Mesendoderm (in vitro differentiated cells): ENCODE measurements at regions not wholly inside any gene's neighbourhood (a gene's known extent, or its start where the extent isn't known, plus 50 kb on each side); places are given as distances from the start of the nearest gene placed in this dataset.

Source experiments
- DNase-seq: peaks from one replicate; pipeline ENCODE4 v3.0.0; 2013
- H2AK5ac ChIP-seq: 2 replicates; pipeline ENCODE4 v1.6.1; 2013; ENCODE audit warnings: low read length, inconsistent platforms
- H2BK120ac ChIP-seq: 2 replicates; pipeline ENCODE4 v1.6.1; 2013; ENCODE audit warnings: low read depth, mild to moderate bottlenecking, low read length, moderate library complexity, mixed read lengths
- H2BK15ac ChIP-seq: replicated peaks from 2 replicates; pipeline ENCODE4 v1.6.1; 2013; ENCODE audit warnings: low read depth, mild to moderate bottlenecking, moderate library complexity
- H2BK5ac ChIP-seq: 2 replicates; pipeline ENCODE4 v1.6.1; 2013; ENCODE audit warnings: low read length, inconsistent platforms
- H3K18ac ChIP-seq: 2 replicates; pipeline ENCODE4 v1.6.1; 2013; ENCODE audit warnings: mild to moderate bottlenecking, low read length, mixed read lengths
- H3K23ac ChIP-seq: one replicate; pipeline ENCODE4 v1.6.1; 2013; ENCODE audit warnings: low read length
- H3K27ac ChIP-seq: 2 replicates; pipeline ENCODE4 v1.5.1; 2013; ENCODE audit warnings: low read depth, mild to moderate bottlenecking, inconsistent platforms, low read length, moderate library complexity
- H3K27me3 ChIP-seq: 2 replicates; pipeline ENCODE4 v1.6.1; 2013; ENCODE audit warnings: low read length, control low read depth, mild to moderate bottlenecking, inconsistent platforms; ENCODE audit not compliant: insufficient read depth, poor library complexity
- H3K36me3 ChIP-seq: 2 replicates; pipeline ENCODE4 v1.6.1; 2013; ENCODE audit warnings: low read length, inconsistent platforms; ENCODE audit not compliant: control insufficient read depth, insufficient read depth
- H3K4ac ChIP-seq: one replicate; pipeline ENCODE4 v1.6.1; 2013; ENCODE audit warnings: low read depth, mild to moderate bottlenecking, low read length, moderate library complexity
- H3K4me1 ChIP-seq: 2 replicates; pipeline ENCODE4 v1.6.1; 2013; ENCODE audit warnings: low read depth, low read length, inconsistent platforms; ENCODE audit not compliant: control insufficient read depth
- H3K4me2 ChIP-seq: 2 replicates; pipeline ENCODE4 v1.6.1; 2013; ENCODE audit warnings: low read length
- H3K4me3 ChIP-seq: 2 replicates; pipeline ENCODE4 v1.5.1; 2013; ENCODE audit warnings: mild to moderate bottlenecking, low read length
- H3K56ac ChIP-seq: one replicate; pipeline ENCODE4 v1.6.1; 2013; ENCODE audit warnings: low read length
- H3K79me1 ChIP-seq: 2 replicates; pipeline ENCODE4 v1.6.1; 2013; ENCODE audit warnings: low read length, inconsistent platforms
- H3K79me2 ChIP-seq: 2 replicates; pipeline ENCODE4 v1.6.1; 2013; ENCODE audit warnings: mild to moderate bottlenecking, low read length; ENCODE audit not compliant: control insufficient read depth, insufficient read depth
- H3K9ac ChIP-seq: 2 replicates; pipeline ENCODE4 v1.6.1; 2013; ENCODE audit warnings: low read length, inconsistent platforms
- H4K5ac ChIP-seq: one replicate; pipeline ENCODE4 v1.6.1; 2013; ENCODE audit warnings: low read length
- H4K8ac ChIP-seq: one replicate; pipeline ENCODE4 v1.6.1; 2013; ENCODE audit warnings: low read depth, mild to moderate bottlenecking, control low read depth, low read length, moderate library complexity
- WGBS: extraction: QIAGEN DNeasy Blood & Tissue Kit; methylation state at CpG from one replicate; pipeline ENCODE4 v1.1.7; 2013; ENCODE audit warnings: low lambda C conversion rate, missing lambda C conversion rate; ENCODE audit not compliant: insufficient coverage; ENCODE audit errors: extremely low coverage; 5-methylcytosine and 5-hydroxymethylcytosine counted together

DNA sequence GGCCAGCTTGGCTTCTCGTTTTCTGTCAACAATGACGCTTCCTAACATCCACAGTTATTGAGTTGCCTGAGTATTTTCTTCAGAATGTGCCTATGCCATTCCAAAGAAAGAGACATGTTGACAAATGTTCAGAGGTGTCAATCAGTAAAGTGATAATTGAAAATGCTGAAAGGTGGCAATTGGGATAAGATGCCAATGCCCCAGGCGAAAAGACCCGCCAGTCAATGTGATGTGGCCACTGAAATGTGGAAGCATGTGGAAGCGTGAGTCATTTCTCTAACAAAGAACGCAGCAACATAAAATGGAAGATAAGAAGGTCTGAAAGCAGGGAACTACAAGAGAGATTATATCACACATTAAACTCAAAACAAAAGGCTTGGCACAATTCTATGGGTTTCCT is 882.2 kb upstream of the SLC10A2 start:
- Histone ChIP-seq H3K4me1 (no peaks in the 10 kb centered on the region), H4K8ac (no peak overlapping the region), H3K4ac (no peak overlapping the region), H3K36me3 (no peaks in the 10 kb centered on the region), H2AK5ac (no peak overlapping the region), H3K18ac (no peak overlapping the region), H3K4me3 (no peak overlapping the region), H2BK5ac (no peak overlapping the region), H3K9ac (no peak overlapping the region), H3K79me1 (no peaks in the 10 kb centered on the region), H3K27ac (no peak overlapping the region), H3K27me3 (no peaks in the 10 kb centered on the region), H3K56ac (no peak overlapping the region), H3K4me2 (no peak overlapping the region), H2BK15ac (no peak overlapping the region), H4K5ac (no peak overlapping the region), H3K79me2 (no peaks in the 10 kb centered on the region), H2BK120ac (no peak overlapping the region), H3K23ac (no peak overlapping the region)
- WGBS = no CpG with 5 or more reads among the region's 6 CpGs
- DNase-seq = peak; percentile 36

- no peak overlapping the region for H3K4me2 ChIP-seq
- no peak overlapping the region for H3K4ac ChIP-seq
- no peak overlapping the region for H3K27ac ChIP-seq
- H3K9ac ChIP-seq = no peak overlapping the region
- no peaks in the 10 kb centered on the region for H3K36me3 ChIP-seq
- H3K56ac ChIP-seq = no peak overlapping the region
- H2AK5ac ChIP-seq = no peak overlapping the region
- no peak overlapping the region for H2BK5ac ChIP-seq
- H3K79me2 ChIP-seq = no peaks in the 10 kb centered on the region
- H3K4me3 ChIP-seq = no peak overlapping the region
- no peak overlapping the region for H3K23ac ChIP-seq
- H3K79me1 ChIP-seq = no peaks in the 10 kb centered on the region
- no peak overlapping the region for H3K18ac ChIP-seq
- no peaks in the 10 kb centered on the region for H3K4me1 ChIP-seq
- no peak for DNase-seq
- H2BK15ac ChIP-seq = no peak overlapping the region
- no peaks in the 10 kb centered on the region for H3K27me3 ChIP-seq
- no peak overlapping the region for H4K5ac ChIP-seq
- no peak overlapping the region for H4K8ac ChIP-seq
- no peak overlapping the region for H2BK120ac ChIP-seq
Measured at GRCh38 chr13:103945836-103946235, 879.6 kb upstream of the SLC10A2 start.

DNA sequence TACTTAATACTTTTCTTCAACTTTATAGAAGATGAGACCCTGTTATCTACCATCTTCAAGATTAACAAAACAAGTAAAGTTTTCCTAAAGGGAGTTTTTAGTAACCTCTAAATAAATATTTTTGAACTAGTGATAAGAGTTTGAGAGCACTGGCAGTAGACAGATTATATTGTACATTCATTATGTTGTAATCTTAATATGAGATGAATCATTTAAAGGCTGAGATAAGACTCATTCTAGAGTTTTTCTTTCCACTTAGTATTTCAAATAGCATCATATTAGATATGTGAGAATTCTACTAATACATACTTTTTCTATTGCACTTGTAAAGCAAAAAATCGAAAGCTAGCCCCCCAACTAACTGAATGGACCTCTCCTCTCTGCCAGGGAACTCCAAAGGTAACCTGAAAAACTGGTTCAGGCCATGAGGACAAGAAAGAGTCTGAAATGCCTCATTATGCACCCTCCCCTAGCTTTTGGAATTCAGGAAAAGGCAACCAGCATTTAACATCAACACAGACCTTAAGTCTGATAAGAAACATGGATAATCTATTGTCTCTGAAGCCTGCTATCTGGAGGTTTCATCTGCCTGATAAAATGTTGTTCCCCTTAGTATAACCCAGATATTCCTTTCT is 875.4 kb upstream of the SLC10A2 start:
- Histone ChIP-seq H3K4ac (no peak overlapping the region), H3K23ac (no peak overlapping the region), H3K36me3 (no peaks in the 10 kb centered on the region), H2BK120ac (no peak overlapping the region), H3K79me2 (no peaks in the 10 kb centered on the region), H4K5ac (no peak overlapping the region), H3K4me1 (no peaks in the 10 kb centered on the region), H3K27ac (no peak overlapping the region), H3K9ac (no peak overlapping the region), H2BK15ac (no peak overlapping the region), H3K4me2 (no peak overlapping the region), H3K27me3 (no peaks in the 10 kb centered on the region), H3K18ac (no peak overlapping the region), H2BK5ac (no peak overlapping the region), H2AK5ac (no peak overlapping the region), H4K8ac (no peak overlapping the region), H3K79me1 (no peaks in the 10 kb centered on the region), H3K4me3 (no peak overlapping the region), H3K56ac (no peak overlapping the region)
- DNase-seq = peak; percentile 84
- no CpG with 5 or more reads among the region's 1 CpG for WGBS

GRCh38 chr13:103935117-103935516 is 868.9 kb upstream of the SLC10A2 start:
- Histone ChIP-seq H2AK5ac (no peak overlapping the region), H3K27me3 (no peaks in the 10 kb centered on the region), H3K23ac (no peak overlapping the region), H3K79me2 (no peaks in the 10 kb centered on the region), H3K9ac (no peak overlapping the region), H3K36me3 (no peaks in the 10 kb centered on the region), H2BK5ac (no peak overlapping the region), H2BK15ac (no peak overlapping the region), H2BK120ac (no peak overlapping the region), H4K5ac (no peak overlapping the region), H3K4me1 (no peaks in the 10 kb centered on the region), H4K8ac (no peak overlapping the region), H3K4ac (no peak overlapping the region), H3K27ac (no peak overlapping the region), H3K79me1 (no peaks in the 10 kb centered on the region), H3K18ac (no peak overlapping the region), H3K56ac (no peak overlapping the region), H3K4me2 (no peak overlapping the region), H3K4me3 (no peak overlapping the region)
- no CpG with 5 or more reads among the region's 4 CpGs for WGBS
- DNase-seq = peak; percentile 20

GRCh38 chr13:103931885-103932284 is 865.7 kb upstream of the SLC10A2 start:
- no peak overlapping the region for H2BK15ac ChIP-seq
- no peak overlapping the region for H3K4ac ChIP-seq
- H3K4me1 ChIP-seq = no peaks in the 10 kb centered on the region
- no peak overlapping the region for H2BK5ac ChIP-seq
- no peak overlapping the region for H3K23ac ChIP-seq
- no peaks in the 10 kb centered on the region for H3K36me3 ChIP-seq
- no peak overlapping the region for H4K8ac ChIP-seq
- WGBS = no CpG with 5 or more reads among the region's 12 CpGs
- H2BK120ac ChIP-seq = no peak overlapping the region
- H3K27ac ChIP-seq = no peak overlapping the region
- H3K9ac ChIP-seq = no peak overlapping the region
- H3K4me2 ChIP-seq = no peak overlapping the region
- H3K56ac ChIP-seq = no peak overlapping the region
- DNase-seq = no peak
- H3K4me3 ChIP-seq = no peak overlapping the region
- H2AK5ac ChIP-seq = no peak overlapping the region
- no peaks in the 10 kb centered on the region for H3K79me2 ChIP-seq
- H3K27me3 ChIP-seq = no peaks in the 10 kb centered on the region
- H3K18ac ChIP-seq = no peak overlapping the region
- H3K79me1 ChIP-seq = no peaks in the 10 kb centered on the region
- no peak overlapping the region for H4K5ac ChIP-seq

DNA sequence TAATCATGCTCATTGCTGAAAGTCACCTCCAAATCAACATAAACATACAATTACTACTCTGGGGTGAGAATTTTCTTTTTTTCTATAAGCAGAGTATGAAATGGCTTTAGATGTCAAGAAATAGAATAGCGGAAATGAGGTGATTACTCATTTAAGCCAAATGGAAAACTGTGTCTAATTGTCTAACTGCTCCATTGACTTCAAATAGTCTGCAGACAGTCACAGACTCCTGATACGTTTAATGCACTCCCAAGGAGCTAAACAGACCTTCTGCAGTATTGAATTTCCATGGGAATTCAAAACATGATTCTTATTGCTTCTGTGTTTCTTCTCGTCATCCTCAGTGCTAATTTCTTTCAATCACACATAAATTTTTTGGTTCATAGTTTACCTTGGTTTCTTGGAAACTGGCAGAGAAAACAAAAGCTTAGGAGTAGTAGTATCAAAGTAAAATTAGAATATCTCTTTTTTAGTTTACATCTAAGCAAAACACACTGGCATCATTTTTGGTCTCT is 865.2 kb upstream of the SLC10A2 start:
- no peak overlapping the region for H3K4me3 ChIP-seq
- H3K4me2 ChIP-seq = no peak overlapping the region
- no peak overlapping the region for H4K8ac ChIP-seq
- no peaks in the 10 kb centered on the region for H3K27me3 ChIP-seq
- no peak overlapping the region for H3K56ac ChIP-seq
- H2BK15ac ChIP-seq = no peak overlapping the region
- no peak overlapping the region for H3K18ac ChIP-seq
- no peak overlapping the region for H3K9ac ChIP-seq
- no peaks in the 10 kb centered on the region for H3K79me2 ChIP-seq
- H3K4ac ChIP-seq = no peak overlapping the region
- H3K36me3 ChIP-seq = no peaks in the 10 kb centered on the region
- no peak overlapping the region for H2BK5ac ChIP-seq
- no peaks in the 10 kb centered on the region for H3K79me1 ChIP-seq
- H3K4me1 ChIP-seq = no peaks in the 10 kb centered on the region
- H4K5ac ChIP-seq = no peak overlapping the region
- no peak overlapping the region for H2AK5ac ChIP-seq
- H3K23ac ChIP-seq = no peak overlapping the region
- H2BK120ac ChIP-seq = no peak overlapping the region
- WGBS = no CpG with 5 or more reads among the region's 3 CpGs
- no peak for DNase-seq
- H3K27ac ChIP-seq = no peak overlapping the region
